Transverse colon (tissue), 3 donors: ENCODE measurements at regions not wholly inside any gene's neighbourhood (a gene's known extent, or its start where the extent isn't known, plus 50 kb on each side); places are given as distances from the start of the nearest gene placed in this dataset.

ENCODE experiments used
- CTCF ChIP-seq, 5 experiments: fragments of 200-600 bp in 3 of 5; fragments of 450-650 bp in 2 of 5; sonication (generic) in 3 of 5; IDR thresholded peaks; 1 replicate in 2 of 5; 2 replicates in 3 of 5; pipeline ENCODE4 v1.5.1; 2016 to 2017; ENCODE audit warnings: antibody characterized with exemption in 5 of 5, inconsistent platforms in 3 of 5, mild to moderate bottlenecking in 2 of 5, moderate library complexity in 1 of 5
- EP300 ChIP-seq: sonication (generic); formaldehyde crosslinking; IDR thresholded peaks from one replicate; pipeline ENCODE4 v1.6.1; 2017; ENCODE audit warnings: antibody characterized with exemption, low read depth
- POLR2A ChIP-seq: fragments of 450-650 bp; IDR thresholded peaks from one replicate; pipeline ENCODE4 v1.6.1; 2016; ENCODE audit warnings: antibody characterized with exemption, mild to moderate bottlenecking, moderate library complexity

- TF ChIP-seq CTCF (IDR thresholded peaks at IDR 0.05): no peak
- TF ChIP-seq EP300: no peak
- TF ChIP-seq POLR2A: no peak
Observed at GRCh38 chr7:41792120-41792519, 89.2 kb upstream of the INHBA start.
